Cardiac fibroblast (primary cell): ENCODE measurements at regions not wholly inside any gene's neighbourhood (a gene's known extent, or its start where the extent isn't known, plus 50 kb on each side); places are given as distances from the start of the nearest gene placed in this dataset.

Experiments used
- DNase-seq, 2 donors: peaks; one replicate each; pipeline versions ENCODE4 v3.0.0 to v3.0.0-alpha.2; 2010; ENCODE audit warnings: low read depth in 2 of 2
- H3K4me3 ChIP-seq, 2 donors: replicated peaks in 1 of 2; 1 replicate in 1 of 2; 2 replicates in 1 of 2; pipeline ENCODE4 v1.5.1; 2011; ENCODE audit warnings: low read depth in 2 of 2, low read length in 2 of 2, mild to moderate bottlenecking in 2 of 2, moderate library complexity in 1 of 2
- TF ChIP-seq, protein P1 (sequence below): IDR thresholded peaks from one replicate; pipeline ENCODE4 v1.5.1; 2011; ENCODE audit warnings: low read depth, mild to moderate bottlenecking, low read length, inconsistent platforms

DNA sequence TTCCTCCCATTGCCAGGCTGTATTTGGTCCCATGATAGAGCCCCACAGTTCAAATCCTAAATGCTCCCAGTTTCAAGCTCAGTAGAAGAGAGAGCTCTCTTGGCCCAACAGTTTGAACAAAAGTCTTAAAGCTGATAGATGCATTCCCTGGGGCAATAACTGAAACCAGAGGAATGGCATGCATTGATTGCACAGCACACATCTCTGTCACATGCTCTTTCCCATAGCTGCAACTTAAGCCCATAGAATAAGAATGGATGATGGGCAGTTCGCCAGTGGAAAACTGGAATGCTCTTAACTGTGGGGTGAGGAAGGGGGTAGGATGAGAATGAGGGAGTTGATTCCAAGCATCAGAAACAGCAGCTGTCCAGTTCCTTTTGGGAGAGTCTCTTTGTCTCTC lies 1942.4 kb upstream of the WWC1 start:
- TF ChIP-seq, protein P1, sequence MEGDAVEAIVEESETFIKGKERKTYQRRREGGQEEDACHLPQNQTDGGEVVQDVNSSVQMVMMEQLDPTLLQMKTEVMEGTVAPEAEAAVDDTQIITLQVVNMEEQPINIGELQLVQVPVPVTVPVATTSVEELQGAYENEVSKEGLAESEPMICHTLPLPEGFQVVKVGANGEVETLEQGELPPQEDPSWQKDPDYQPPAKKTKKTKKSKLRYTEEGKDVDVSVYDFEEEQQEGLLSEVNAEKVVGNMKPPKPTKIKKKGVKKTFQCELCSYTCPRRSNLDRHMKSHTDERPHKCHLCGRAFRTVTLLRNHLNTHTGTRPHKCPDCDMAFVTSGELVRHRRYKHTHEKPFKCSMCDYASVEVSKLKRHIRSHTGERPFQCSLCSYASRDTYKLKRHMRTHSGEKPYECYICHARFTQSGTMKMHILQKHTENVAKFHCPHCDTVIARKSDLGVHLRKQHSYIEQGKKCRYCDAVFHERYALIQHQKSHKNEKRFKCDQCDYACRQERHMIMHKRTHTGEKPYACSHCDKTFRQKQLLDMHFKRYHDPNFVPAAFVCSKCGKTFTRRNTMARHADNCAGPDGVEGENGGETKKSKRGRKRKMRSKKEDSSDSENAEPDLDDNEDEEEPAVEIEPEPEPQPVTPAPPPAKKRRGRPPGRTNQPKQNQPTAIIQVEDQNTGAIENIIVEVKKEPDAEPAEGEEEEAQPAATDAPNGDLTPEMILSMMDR, result no peak
- DNase-seq, result peak in 1 of 2 donors; percentile 27
- no peak overlapping the region for H3K4me3 ChIP-seq

DNA sequence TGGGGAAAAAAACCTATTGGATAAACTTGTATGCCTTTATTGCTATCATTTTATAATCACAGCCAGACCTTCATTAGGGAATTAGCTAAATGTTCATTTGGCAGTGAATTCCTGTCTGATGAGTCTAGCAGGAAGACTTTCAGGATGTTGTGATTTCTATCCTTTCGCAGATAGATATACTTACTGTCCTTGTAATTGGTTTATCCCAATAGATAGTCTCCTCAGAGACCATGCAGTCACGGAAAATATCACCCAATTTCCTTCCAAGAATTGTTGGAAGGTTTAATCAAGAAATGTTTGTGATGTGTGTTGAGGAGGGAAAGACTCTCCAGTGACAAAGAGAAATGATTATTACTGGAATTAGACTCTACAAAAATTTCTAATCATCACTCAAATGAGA lies 1937.9 kb upstream of the WWC1 start:
- no peak overlapping the region for H3K4me3 ChIP-seq
- DNase-seq, result no peak
- TF ChIP-seq, protein P1, result no peak

GRCh38 chr5:166354332-166354731 lies 1937.1 kb upstream of the WWC1 start:
- TF ChIP-seq, protein P1, result no peak
- no peak for DNase-seq
- H3K4me3 ChIP-seq, result no peak overlapping the region

- H3K4me3 ChIP-seq, result no peak overlapping the region
- no peak for DNase-seq
- TF ChIP-seq, protein P1, result no peak
These were observed 1935.3 kb upstream of the WWC1 start for GRCh38 chr5:166356096-166356495.

GRCh38 chr5:166358127-166358830 lies 1933.2 kb upstream of the WWC1 start:
- TF ChIP-seq, protein P1, result no peak
- H3K4me3 ChIP-seq, result no peak overlapping the region
- DNase-seq, result peak in 1 of 2 donors; percentile 49

- H3K4me3 ChIP-seq, result no peak overlapping the region
- no peak for DNase-seq
- TF ChIP-seq, protein P1, result no peak
These were observed 1928.2 kb upstream of the WWC1 start for GRCh38 chr5:166363087-166363760.
